Progenitor cell of endocrine pancreas (in vitro differentiated cells): ENCODE measurements at regions not wholly inside any gene's neighbourhood (a gene's known extent, or its start where the extent isn't known, plus 50 kb on each side); places are given as distances from the start of the nearest gene placed in this dataset.

Experiments
- DNase-seq: peaks from one replicate; pipeline ENCODE4 v3.0.0; 2021; ENCODE audit warnings: low spot score; ENCODE audit not compliant: unreplicated experiment
- H3K27ac Mint-ChIP-seq: 2 replicates; pipeline ENCODE4 v1.8.0; 2021; ENCODE audit warnings: mild to moderate bottlenecking, moderate library complexity, mixed read lengths
- H3K27me3 Mint-ChIP-seq: 2 replicates; pipeline ENCODE4 v1.8.0; 2021; ENCODE audit warnings: mixed read lengths
- H3K36me3 Mint-ChIP-seq: 2 replicates; pipeline ENCODE4 v1.8.0; 2022; ENCODE audit warnings: mixed read lengths; ENCODE audit not compliant: insufficient read depth
- H3K4me1 Mint-ChIP-seq: 2 replicates; pipeline ENCODE4 v1.8.0; 2021; ENCODE audit warnings: low read depth, mixed read lengths
- H3K4me3 Mint-ChIP-seq: 2 replicates; pipeline ENCODE4 v1.8.0; 2021; ENCODE audit warnings: low read depth, mild to moderate bottlenecking, moderate library complexity, mixed read lengths
- H3K9me3 Mint-ChIP-seq: 2 replicates; pipeline ENCODE4 v1.8.0; 2021; ENCODE audit warnings: low read depth, mixed read lengths
- CTCF ChIP-seq: fragments of 200-600 bp; sonication (generic); IDR thresholded peaks from one replicate; pipeline ENCODE4 v1.5.0; 2021; ENCODE audit warnings: antibody characterized with exemption, mild to moderate bottlenecking; ENCODE audit not compliant: unreplicated experiment

GRCh38 chr21:20302084-20302483 lies 696.1 kb upstream of the NCAM2 start:
- Mint-ChIP-seq H3K9me3 (peaks cover 6% of the 10 kb centered on the region), H3K4me3 (no peak overlapping the region), H3K36me3 (no peaks in the 10 kb centered on the region), H3K27me3 (no peaks in the 10 kb centered on the region), H3K4me1 (peaks cover 5% of the 10 kb centered on the region), H3K27ac (no peak overlapping the region)
- DNase-seq: no peak
- TF ChIP-seq CTCF: no peak

GRCh38 chr21:20306836-20307235 lies 691.4 kb upstream of the NCAM2 start:
- no peak for TF ChIP-seq CTCF
- peaks cover 6% of the 10 kb centered on the region for H3K9me3 Mint-ChIP-seq
- no peak for DNase-seq
- peaks cover 5% of the 10 kb centered on the region for H3K4me1 Mint-ChIP-seq
- H3K27ac Mint-ChIP-seq: no peak overlapping the region
- no peaks in the 10 kb centered on the region for H3K36me3 Mint-ChIP-seq
- no peak overlapping the region for H3K4me3 Mint-ChIP-seq
- H3K27me3 Mint-ChIP-seq: no peaks in the 10 kb centered on the region

- H3K4me3 Mint-ChIP-seq: no peak overlapping the region
- no peak for DNase-seq
- TF ChIP-seq CTCF: no peak
- H3K27me3 Mint-ChIP-seq: no peaks in the 10 kb centered on the region
- H3K27ac Mint-ChIP-seq: no peak overlapping the region
- no peaks in the 10 kb centered on the region for H3K9me3 Mint-ChIP-seq
- H3K4me1 Mint-ChIP-seq: peaks cover 5% of the 10 kb centered on the region
- H3K36me3 Mint-ChIP-seq: no peaks in the 10 kb centered on the region
Observed at GRCh38 chr21:20308586-20309315, 689.5 kb upstream of the NCAM2 start.

- no peak overlapping the region for H3K27ac Mint-ChIP-seq
- no peaks in the 10 kb centered on the region for H3K4me1 Mint-ChIP-seq
- no peak overlapping the region for H3K4me3 Mint-ChIP-seq
- no peaks in the 10 kb centered on the region for H3K27me3 Mint-ChIP-seq
- no peak for TF ChIP-seq CTCF
- H3K9me3 Mint-ChIP-seq: peaks cover 9% of the 10 kb centered on the region
- H3K36me3 Mint-ChIP-seq: peaks cover under 1% of the 10 kb centered on the region
- no peak for DNase-seq
Observed at GRCh38 chr21:20311234-20311787, 686.9 kb upstream of the NCAM2 start.

GRCh38 chr21:20313013-20313412 lies 685.2 kb upstream of the NCAM2 start:
- no peak overlapping the region for H3K4me3 Mint-ChIP-seq
- H3K27me3 Mint-ChIP-seq: no peaks in the 10 kb centered on the region
- TF ChIP-seq CTCF: no peak
- H3K4me1 Mint-ChIP-seq: no peaks in the 10 kb centered on the region
- no peak overlapping the region for H3K27ac Mint-ChIP-seq
- peaks cover 1% of the 10 kb centered on the region for H3K36me3 Mint-ChIP-seq
- peaks cover 20% of the 10 kb centered on the region for H3K9me3 Mint-ChIP-seq
- no peak for DNase-seq
